ENCODE measurements at regions not wholly inside any gene's neighbourhood (a gene's known extent, or its start where the extent isn't known, plus 50 kb on each side); places are given as distances from the start of the nearest gene placed in this dataset.

DNA sequence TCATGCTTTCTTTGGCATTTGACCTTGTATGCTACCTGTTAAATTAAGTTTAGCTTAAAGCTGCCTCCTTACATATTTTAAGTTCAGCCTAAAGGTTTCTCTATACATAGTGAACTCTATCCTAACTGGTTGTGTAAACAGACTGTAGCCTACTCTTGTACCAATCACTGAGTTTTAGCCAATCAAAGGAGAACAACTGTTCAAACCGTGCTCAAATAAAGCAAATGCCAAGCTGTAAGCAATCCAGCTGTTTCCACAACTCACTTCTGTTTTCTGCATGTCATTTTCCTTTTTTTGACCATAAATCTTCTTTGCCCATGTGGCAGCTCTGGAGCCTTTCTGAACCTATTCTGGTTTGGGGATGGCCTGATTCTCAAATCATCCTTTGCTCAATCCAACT, 1603.8 kb upstream of the ACVR2A start:
- no peak for DNase-seq (ENCODE audit: low read depth in 2 of 2)

- no peak for DNase-seq (ENCODE audit: low read depth in 2 of 2)
Measured at GRCh38 chr2:146240391-146240790, 1604.4 kb upstream of the ACVR2A start.

DNA sequence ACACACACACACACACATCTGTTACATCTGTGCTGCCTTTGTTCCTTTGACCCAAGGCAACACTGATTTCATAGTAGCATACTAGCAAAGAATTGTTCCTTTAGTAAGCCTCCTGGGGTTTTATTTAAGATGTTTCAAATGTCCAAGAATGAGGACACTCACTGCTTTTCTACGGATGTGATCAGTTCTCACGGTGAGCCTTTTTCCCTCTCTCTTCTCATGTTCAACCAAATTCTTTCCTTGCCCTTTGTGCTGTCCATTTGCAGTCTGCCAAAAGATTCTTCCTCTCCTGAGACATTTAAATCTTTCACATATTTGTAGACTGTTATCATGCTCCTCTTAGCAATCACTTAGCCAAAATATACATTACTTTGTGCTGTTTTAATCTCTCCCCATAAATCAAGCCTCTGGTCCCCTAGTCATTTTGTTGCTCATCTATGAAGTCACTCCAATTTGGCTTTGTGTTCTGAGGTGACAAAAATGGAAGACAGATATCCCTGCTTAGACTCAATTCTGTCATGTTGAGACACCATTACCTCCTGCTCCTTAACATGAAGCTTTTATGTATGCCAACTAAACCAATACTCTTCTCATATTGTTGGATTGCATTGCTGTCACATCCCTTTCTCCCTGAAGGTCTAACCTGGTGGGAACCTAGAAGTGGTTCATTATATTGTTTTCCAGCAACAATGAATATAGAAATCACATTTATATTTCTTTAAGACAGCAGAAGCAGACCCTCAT, 1605.3 kb upstream of the ACVR2A start:
- DNase-seq (ENCODE audit: low read depth in 2 of 2), result peak; percentile 82 to 83

DNA sequence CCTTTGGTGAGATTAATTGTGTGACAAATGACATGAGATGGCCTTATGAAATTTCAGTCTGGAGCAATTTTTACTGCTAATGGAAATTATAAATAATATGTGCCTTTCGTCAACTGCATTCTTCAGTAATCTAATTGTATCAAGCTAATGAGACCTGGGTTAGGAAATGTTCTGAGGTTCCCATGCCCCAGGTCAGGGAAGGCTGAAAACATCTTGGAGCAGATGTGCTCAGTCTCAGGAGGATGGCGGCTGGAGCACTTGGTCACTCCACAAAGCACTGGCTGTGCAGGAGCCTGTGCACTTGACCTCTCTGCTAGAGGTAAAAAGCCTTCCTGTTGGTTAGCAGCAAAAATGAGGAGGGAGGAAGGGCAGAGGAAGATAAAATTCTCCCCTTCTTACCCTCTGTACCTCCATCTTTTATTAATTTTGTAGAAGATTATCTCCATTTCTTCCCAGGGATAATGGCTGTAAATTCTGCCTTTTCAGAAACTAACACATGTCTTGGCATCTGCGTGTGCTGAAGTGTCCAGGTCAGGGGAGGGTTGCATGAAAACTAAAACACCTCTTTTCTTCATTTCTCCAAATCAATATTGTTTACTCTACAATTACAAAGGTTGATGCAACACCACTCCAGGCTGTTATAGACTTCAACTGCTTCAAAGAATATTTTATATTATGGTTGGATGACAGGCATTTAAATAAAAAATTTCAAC, 1606.4 kb upstream of the ACVR2A start:
- no peak for DNase-seq (ENCODE audit: low read depth in 2 of 2)

DNA sequence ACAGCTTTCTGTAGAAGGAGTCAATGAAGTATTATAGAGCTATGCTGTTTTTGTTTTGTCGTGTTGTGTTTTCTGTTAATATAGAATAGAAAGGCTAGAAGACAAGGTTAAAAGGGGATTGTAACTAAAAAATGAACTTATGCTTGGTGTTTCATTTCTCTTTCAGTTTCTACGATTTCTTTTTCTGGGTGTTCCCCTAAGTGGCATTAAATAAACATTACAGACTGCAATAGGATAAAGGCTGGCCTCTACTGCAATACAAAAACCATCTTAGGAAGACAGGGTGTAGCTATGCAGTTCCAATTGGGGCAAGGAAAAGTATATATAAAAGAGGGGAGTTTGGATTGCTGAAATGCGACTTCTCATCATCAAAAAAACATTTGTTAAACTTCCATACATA, 1609.7 kb upstream of the ACVR2A start:
- no peak for DNase-seq (ENCODE audit: low read depth in 2 of 2)

GRCh38 chr2:146229508-146230155, 1615.2 kb upstream of the ACVR2A start:
- DNase-seq (ENCODE audit: low read depth in 2 of 2), result no peak

GRCh38 chr2:146228466-146229058, 1616.3 kb upstream of the ACVR2A start:
- DNase-seq (ENCODE audit: low read depth in 2 of 2), result no peak

DNA sequence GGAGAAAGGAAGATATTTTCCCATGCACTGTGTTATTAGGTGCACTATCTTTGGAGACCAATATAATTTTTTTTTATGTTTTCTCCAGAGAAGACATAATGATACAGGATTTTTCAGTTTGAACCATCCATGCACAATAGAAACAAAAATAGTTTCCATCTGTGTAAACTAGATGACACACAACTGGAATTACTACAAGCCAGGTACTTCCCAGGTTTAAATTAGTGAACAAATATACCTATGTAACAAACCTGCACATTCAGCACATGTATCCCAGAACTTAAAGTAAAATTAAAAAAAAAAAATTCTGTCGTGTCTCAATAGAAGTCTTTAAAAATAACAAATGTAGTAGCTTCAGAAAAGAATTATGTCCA, 1616.8 kb upstream of the ACVR2A start:
- no peak for DNase-seq (ENCODE audit: low read depth in 2 of 2)

DNA sequence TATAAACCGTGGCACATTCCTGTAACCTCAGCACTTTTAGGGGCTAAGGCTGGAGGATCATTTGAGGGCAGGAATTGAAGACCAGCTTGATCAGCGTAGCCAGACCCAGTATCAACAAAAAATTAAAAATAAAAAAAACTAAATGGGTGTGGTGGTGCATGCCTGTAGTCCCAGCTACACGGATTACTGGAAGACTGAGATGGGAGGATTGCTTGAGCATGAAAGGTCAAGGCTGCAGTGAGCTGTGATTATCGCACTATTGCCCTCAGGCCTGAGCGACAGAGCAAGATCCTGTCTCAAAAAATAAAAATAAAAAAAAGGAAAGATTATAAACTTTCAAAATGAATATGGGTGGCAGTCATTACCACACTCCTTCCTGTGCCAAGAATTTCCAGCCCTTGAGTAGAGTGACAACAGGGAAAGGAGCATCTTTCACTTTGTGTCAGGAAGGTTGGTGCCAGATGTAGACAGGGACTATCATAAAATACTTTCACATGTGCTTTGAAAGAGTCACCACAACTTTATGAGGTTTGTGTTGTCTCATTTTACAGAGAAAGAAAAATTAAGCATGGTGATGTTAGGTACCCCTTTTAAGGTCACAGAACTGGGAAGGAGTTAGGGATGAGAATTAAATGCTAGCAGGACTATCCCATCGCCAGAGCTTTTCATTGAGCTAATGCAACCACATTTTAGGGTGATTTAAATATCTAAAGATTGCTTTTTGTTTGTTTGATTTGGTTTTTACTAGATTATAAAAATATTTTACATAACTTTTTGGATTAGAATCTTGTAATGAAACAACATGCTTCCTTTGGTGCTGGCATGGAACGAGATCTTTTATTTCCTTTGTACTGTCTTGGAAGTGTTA, 1617.4 kb upstream of the ACVR2A start:
- no peak for DNase-seq (ENCODE audit: low read depth in 2 of 2)

DNA sequence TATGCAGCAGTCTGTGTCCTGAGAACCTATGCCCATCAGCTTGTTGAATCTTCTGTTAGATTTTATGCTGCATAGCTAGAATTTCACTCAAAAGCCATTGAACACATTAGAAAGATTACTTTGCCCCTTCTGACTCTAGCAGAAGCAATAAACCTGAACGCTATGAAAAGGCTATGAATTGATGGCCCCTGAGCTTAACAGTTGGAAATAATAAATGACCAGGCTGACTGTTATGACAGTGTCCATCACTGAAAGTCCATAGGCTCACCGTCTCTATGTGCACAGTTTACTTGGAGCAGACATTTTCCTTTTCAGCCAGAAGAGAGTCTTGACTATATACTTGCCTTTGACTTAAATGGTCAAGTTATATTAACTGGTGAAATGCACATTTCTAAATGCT, 1618.8 kb upstream of the ACVR2A start:
- DNase-seq (ENCODE audit: low read depth in 2 of 2), result no peak

DNA sequence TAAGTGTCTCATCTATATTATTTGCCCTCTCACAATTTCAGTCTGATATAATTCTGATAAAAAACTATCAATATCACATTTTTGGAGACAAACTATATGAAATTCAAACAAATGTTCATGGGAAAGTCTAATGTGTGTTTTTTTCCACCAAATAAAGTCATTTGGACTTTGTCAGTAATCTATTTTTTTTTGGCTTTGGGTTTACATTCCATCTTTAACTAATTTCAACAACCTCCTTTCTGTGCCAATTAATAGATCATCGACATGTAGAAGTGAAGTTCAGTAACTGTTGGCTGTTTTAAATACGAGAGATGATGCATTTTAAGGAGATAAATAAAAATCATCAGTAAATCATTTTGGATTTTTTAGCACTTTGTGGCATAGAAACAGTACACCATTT, 1623.0 kb upstream of the ACVR2A start:
- no peak for DNase-seq (ENCODE audit: low read depth in 2 of 2)

GRCh38 chr2:146220957-146221356, 1623.9 kb upstream of the ACVR2A start:
- no peak for DNase-seq (ENCODE audit: low read depth in 2 of 2)

DNA sequence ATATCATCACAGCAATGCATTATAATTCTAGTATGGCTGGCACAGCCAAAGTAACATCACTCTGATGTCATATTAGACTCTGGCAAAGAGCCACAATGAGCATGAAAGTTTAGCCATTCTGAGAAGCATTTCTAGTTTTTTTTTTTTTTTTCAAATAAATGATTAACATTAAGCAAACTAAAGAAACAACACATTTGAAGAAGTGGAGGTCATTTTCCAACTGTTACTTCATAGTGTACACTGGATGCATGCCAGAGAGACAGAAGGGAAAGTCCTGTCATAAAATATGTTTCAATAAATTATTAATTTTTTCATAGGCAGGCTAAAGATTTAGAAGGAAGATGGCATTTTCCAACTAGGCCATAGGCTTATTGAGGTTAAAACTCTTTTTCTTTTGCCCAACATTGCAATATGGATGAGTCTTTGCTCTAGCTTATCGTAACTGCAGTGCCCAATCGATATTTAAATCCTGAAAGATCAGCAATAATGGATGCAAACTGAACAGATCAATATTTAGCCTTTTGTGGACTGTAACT, 1630.4 kb upstream of the ACVR2A start:
- no peak for DNase-seq (ENCODE audit: low read depth in 2 of 2)

DNA sequence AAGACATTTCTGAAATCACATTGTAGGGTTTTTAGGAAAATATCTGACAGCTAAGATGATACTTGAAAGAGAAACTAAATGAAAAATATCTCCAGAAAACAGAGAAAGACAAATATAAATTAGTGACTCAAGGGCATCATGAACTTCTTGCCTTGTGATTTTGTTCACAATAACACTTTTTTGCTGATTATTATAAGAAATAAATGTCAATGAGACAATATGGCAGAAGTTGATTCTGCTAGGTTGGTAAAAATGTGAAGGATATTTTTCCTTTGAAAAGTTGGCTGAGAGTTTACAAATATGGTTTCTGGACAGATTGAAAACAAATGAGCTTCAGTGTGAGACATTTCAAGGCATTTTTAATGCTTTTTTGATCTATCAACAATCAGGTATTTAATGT, 1631.2 kb upstream of the ACVR2A start:
- no peak for DNase-seq (ENCODE audit: low read depth in 2 of 2)

DNA sequence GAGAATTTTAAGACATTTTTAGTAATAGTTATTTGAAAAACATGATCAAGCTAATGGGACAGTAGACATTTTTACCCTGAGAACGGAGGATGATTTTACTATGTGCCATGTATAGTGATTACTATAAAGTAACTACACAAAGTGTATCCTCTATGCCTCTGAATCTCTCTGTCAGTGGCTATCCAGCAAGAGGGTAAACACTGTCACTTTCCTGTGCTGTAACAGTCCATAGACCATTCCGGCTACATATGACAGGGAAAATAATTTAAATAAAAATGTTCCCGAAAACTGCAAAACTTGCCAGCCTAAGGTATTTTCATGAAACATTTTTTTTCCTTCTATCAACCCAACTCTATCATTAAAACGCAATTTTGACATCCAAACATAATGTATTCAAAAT, 1632.2 kb upstream of the ACVR2A start:
- no peak for DNase-seq (ENCODE audit: low read depth in 2 of 2)

GRCh38 chr2:146209842-146210275, 1635.0 kb upstream of the ACVR2A start:
- DNase-seq (ENCODE audit: low read depth in 2 of 2), result no peak

DNA sequence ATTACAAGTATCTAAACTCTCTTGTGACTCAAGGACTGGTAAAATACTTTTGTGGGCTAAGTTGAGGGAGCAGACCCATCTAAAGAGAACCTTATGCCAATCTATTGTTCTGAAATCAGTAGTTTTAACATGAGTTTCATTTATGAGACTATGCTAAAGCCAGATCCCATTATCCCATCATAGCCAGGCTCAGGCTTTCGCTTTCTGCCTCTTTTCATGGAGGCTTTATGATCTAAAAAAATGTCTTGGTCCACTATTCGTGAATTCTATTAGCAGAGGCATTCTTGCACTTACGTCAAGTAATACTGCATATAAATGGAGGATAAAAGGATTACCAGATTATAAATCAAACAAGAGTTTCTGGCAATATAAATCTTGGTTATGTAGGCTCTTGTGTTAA, 1636.9 kb upstream of the ACVR2A start:
- DNase-seq (ENCODE audit: low read depth in 2 of 2), result no peak

- no peak for DNase-seq (ENCODE audit: low read depth in 2 of 2)
Measured at GRCh38 chr2:146207417-146207816, 1637.4 kb upstream of the ACVR2A start.

DNA sequence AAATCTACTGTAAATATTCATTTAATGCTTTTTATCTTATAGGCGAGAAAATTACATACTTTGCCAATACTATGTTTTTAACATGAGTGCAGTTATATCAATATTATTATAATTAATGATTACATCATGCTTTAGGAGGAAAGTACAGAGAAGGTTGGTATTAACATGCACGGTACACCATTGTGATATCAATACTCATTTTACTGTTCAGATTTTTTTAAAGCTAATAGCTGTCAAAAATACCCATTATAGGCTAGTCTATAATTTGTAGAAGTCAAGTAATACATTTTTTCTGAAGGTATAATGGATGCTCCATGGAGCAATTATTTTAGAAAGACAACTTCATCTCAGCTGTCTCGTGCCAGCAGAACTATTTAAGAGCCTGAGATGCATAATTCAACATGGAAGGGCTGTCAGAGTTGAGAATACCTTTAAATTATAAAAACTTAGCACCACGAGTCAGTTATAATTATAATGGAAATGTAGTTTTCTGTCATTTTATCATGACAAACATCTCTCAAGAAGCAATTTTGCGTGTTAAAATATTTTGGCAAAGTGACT, 1641.7 kb upstream of the ACVR2A start:
- DNase-seq (ENCODE audit: low read depth in 2 of 2), result no peak

DNA sequence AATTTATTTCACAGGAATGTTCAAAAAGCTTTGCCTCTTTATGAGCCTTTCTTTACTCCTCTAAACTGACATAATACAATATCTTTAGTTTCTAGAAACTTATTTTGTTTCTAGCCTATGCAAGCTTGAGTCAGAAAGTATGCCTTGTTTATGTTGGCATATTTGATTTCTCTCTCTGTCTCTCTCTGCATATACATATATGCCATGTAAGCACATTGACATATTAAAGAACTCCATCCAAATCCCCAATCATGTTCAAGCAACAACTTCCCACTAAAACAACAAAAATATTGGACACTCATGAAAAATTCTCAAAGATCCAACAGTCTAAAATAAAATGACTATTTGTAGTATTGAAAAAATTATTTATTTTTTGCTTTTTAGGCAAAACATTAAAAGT, 1651.2 kb upstream of the ACVR2A start:
- DNase-seq (ENCODE audit: low read depth in 2 of 2), result no peak

DNA sequence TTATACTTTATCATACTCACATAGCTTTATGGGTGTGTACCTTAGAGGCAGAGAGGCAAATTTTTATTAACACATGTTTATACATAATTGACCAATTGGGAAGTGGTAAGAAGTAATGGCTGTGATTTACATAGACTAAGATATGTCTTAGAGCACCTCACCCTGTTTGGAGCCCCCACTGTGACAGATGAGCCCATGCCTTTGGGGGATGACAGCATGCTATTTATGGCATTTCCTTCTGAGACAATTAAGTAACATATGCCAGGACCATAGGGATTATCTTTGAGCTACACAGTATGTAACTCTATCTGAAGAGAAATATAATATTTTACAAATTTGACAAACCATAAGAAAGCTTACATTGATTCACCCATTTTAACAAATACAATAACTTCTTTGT, 1655.3 kb upstream of the ACVR2A start:
- DNase-seq (ENCODE audit: low read depth in 2 of 2), result no peak
